ENCODE measurements at regions not wholly inside any gene's neighbourhood (a gene's known extent, or its start where the extent isn't known, plus 50 kb on each side); places are given as distances from the start of the nearest gene placed in this dataset.

GRCh38 chr14:71783088-71783487, 149.1 kb upstream of the RGS6 start:
- H3K36me3 ChIP-seq, result no peaks in the 10 kb centered on the region
- intact Hi-C loops (cut with DNase I), result no loop called here
- no peaks in the 10 kb centered on the region for H3K4me1 ChIP-seq
- TF ChIP-seq CTCF (IDR thresholded peaks at IDR 0.05) (no peak), POLR2A (IDR thresholded peaks at IDR 0.05) (no peak)
- WGBS (ENCODE audit: insufficient coverage, low coverage, low lambda C conversion rate, missing lambda C conversion rate), result 56% methylated on average over 4 of the region's 4 CpGs
- H3K27me3 ChIP-seq, result no peaks in the 10 kb centered on the region
- DNase-seq, result no peak
- no peak overlapping the region for H3K4me3 ChIP-seq
- no peak for ATAC-seq
- H3K27ac ChIP-seq, result no peak overlapping the region
- H3K9me3 ChIP-seq, result no peaks in the 10 kb centered on the region

DNA sequence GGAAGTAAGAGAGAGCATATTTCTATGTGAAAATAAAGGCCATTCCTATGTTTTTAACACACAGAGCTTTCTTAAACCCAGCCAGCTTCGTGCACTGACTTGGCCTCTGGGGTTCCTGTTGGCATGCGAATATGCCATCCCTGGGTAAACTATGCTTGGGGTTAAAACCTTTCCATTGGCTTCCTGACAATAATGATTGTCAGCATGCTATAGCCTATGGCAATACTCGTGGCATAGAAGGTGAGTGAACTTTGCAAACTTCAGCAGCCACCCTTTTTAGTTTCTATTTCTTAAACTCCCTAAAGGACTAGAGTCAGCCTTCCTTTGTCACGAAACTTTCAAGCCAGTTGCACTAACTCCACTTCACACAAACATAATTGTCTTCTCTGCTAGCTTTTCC, 148.4 kb upstream of the RGS6 start:
- H3K27ac ChIP-seq, result no peak overlapping the region
- H3K27me3 ChIP-seq, result no peaks in the 10 kb centered on the region
- TF ChIP-seq POLR2A (IDR thresholded peaks at IDR 0.05) (no peak), CTCF (IDR thresholded peaks at IDR 0.05) (no peak)
- intact Hi-C loops (cut with DNase I), result no loop called here
- no peak for DNase-seq
- H3K9me3 ChIP-seq, result no peaks in the 10 kb centered on the region
- WGBS (ENCODE audit: insufficient coverage, low coverage, low lambda C conversion rate, missing lambda C conversion rate), result 58% methylated on average over 4 of the region's 4 CpGs
- H3K4me1 ChIP-seq, result no peaks in the 10 kb centered on the region
- no peak overlapping the region for H3K4me3 ChIP-seq
- H3K36me3 ChIP-seq, result no peaks in the 10 kb centered on the region
- ATAC-seq, result no peak

- WGBS (ENCODE audit: insufficient coverage, low coverage, low lambda C conversion rate, missing lambda C conversion rate), result 28% methylated on average over 1 of the region's 1 CpG
- Histone ChIP-seq H3K4me1 (no peaks in the 10 kb centered on the region), H3K9me3 (no peaks in the 10 kb centered on the region), H3K36me3 (no peaks in the 10 kb centered on the region), H3K27me3 (no peaks in the 10 kb centered on the region), H3K4me3 (no peak overlapping the region), H3K27ac (no peak overlapping the region)
- DNase-seq (no peak), ATAC-seq (no peak)
- TF ChIP-seq CTCF (IDR thresholded peaks at IDR 0.05) (no peak), POLR2A (IDR thresholded peaks at IDR 0.05) (no peak)
- intact Hi-C loops (cut with DNase I), result no loop called here
Measured at GRCh38 chr14:71789005-71789404, 143.2 kb upstream of the RGS6 start.

DNA sequence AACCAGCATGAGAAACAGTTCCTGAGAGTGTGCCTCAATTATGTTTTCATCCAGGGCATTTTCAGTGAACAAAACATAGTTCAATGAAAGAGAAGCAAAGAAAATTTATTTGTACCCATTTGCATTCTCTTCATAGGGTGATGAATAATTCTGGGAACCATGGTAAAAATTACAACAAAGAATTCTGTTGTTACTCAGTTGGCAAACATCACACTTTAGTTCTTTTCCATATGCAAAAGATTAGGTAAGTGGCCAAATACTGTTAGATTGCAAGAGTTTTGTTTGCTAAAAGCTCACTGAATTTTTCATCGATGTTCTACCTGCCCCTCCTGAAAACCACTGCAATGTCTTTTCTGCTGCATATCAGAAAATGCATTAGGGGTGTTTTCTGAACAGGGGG, 132.4 kb upstream of the RGS6 start:
- Histone ChIP-seq H3K4me3 (no peak overlapping the region), H3K27ac (no peak overlapping the region), H3K9me3 (no peaks in the 10 kb centered on the region), H3K27me3 (no peaks in the 10 kb centered on the region), H3K36me3 (no peaks in the 10 kb centered on the region), H3K4me1 (no peaks in the 10 kb centered on the region)
- ATAC-seq (no peak), DNase-seq (no peak)
- intact Hi-C loops (cut with DNase I), result no loop called here
- TF ChIP-seq CTCF (IDR thresholded peaks at IDR 0.05) (no peak), POLR2A (IDR thresholded peaks at IDR 0.05) (no peak)
- WGBS (ENCODE audit: insufficient coverage, low coverage, low lambda C conversion rate, missing lambda C conversion rate), result 69% methylated on average over 1 of the region's 1 CpG

DNA sequence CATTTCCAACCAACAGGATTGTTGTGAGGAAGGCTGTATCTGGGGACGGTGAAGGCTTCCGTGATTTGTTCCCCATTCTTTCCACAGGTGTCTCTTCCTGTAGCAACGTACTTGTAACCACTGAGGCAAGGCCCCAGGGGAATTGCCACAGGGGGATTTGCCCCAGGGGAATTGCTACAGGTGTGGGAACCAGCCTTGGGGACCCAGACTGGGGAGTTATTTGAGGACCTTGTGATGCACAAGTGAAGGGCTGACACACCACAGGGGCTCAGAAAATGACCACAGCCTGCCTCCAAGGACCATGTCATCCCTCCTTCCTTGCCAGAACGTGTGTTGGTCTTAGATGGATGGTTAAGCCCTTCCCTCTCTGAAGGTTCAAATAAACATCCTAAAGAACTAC, 131.4 kb upstream of the RGS6 start:
- H3K27ac ChIP-seq, result no peak overlapping the region
- no peaks in the 10 kb centered on the region for H3K36me3 ChIP-seq
- DNase-seq, result no peak
- TF ChIP-seq POLR2A (IDR thresholded peaks at IDR 0.05) (no peak), CTCF (IDR thresholded peaks at IDR 0.05) (no peak)
- H3K9me3 ChIP-seq, result no peaks in the 10 kb centered on the region
- no peak for ATAC-seq
- intact Hi-C loops (cut with DNase I), result no loop called here
- no peaks in the 10 kb centered on the region for H3K4me1 ChIP-seq
- H3K4me3 ChIP-seq, result no peak overlapping the region
- WGBS (ENCODE audit: insufficient coverage, low coverage, low lambda C conversion rate, missing lambda C conversion rate), result 37% methylated on average over 2 of the region's 4 CpGs
- H3K27me3 ChIP-seq, result no peaks in the 10 kb centered on the region

All from right lobe of liver (tissue), 6 donors.